ENCODE measurements at regions not wholly inside any gene's neighbourhood (a gene's known extent, or its start where the extent isn't known, plus 50 kb on each side); places are given as distances from the start of the nearest gene placed in this dataset.

- H3K36me3 ChIP-seq (replicated peaks; ENCODE audit: low read depth, low read length) = no peaks in the 10 kb centered on the region
- no peak overlapping the region for H3K9ac ChIP-seq (ENCODE audit: low read length)
- peaks cover 16% of the 10 kb centered on the region for H3K27me3 ChIP-seq (ENCODE audit: low read depth, low read length)
- H3K9me3 ChIP-seq (ENCODE audit: insufficient read depth, low read length) = no peaks in the 10 kb centered on the region
- H2AFZ ChIP-seq (ENCODE audit: low read depth, low read length) = no peak overlapping the region
- no peaks in the 10 kb centered on the region for H4K20me1 ChIP-seq (ENCODE audit: insufficient read depth, low read length)
- no peak overlapping the region for H3K4me3 ChIP-seq (ENCODE audit: low read length)
- no peak overlapping the region for H3K27ac ChIP-seq (ENCODE audit: low read length)
- TF ChIP-seq, protein P1, sequence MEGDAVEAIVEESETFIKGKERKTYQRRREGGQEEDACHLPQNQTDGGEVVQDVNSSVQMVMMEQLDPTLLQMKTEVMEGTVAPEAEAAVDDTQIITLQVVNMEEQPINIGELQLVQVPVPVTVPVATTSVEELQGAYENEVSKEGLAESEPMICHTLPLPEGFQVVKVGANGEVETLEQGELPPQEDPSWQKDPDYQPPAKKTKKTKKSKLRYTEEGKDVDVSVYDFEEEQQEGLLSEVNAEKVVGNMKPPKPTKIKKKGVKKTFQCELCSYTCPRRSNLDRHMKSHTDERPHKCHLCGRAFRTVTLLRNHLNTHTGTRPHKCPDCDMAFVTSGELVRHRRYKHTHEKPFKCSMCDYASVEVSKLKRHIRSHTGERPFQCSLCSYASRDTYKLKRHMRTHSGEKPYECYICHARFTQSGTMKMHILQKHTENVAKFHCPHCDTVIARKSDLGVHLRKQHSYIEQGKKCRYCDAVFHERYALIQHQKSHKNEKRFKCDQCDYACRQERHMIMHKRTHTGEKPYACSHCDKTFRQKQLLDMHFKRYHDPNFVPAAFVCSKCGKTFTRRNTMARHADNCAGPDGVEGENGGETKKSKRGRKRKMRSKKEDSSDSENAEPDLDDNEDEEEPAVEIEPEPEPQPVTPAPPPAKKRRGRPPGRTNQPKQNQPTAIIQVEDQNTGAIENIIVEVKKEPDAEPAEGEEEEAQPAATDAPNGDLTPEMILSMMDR (IDR thresholded peaks at IDR 0.05; ENCODE audit: low read depth, low read length) = no peak
- no peak for TF ChIP-seq EZH2phosphoT487 (IDR thresholded peaks at IDR 0.05; ENCODE audit: low read depth)
- no peaks in the 10 kb centered on the region for H3K79me2 ChIP-seq (ENCODE audit: low read length)
- H3K4me1 ChIP-seq (ENCODE audit: low read length) = no peaks in the 10 kb centered on the region
- no peak overlapping the region for H3K4me2 ChIP-seq (ENCODE audit: low read length)
Observed at GRCh38 chr9:108609227-108609896, 246.4 kb downstream of the ACTL7B start.

DNA sequence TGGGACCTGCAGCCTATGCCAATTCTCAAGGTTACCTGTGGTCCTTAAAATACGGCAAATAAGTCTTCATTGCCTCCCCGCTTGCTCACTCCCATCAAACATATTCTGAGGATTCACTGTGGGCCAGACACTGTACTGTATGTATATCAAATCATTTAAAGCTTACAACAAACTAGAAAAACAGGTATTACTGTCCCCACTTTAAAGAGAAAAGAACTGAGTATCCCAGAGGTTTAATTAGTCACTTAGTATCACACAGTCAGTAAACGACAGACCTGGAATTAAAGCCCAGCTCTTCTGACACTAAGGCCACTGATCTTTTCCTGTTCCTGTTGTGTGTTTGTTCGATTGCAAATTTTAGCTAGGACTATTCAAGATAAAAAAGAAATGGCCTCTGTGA is 248.2 kb downstream of the ACTL7B start:
- Histone ChIP-seq H3K79me2 (ENCODE audit: low read length) (no peaks in the 10 kb centered on the region), H3K27ac (ENCODE audit: low read length) (no peak overlapping the region), H3K36me3 (replicated peaks; ENCODE audit: low read depth, low read length) (no peaks in the 10 kb centered on the region), H3K4me1 (ENCODE audit: low read length) (no peaks in the 10 kb centered on the region), H3K27me3 (ENCODE audit: low read depth, low read length) (peaks cover 11% of the 10 kb centered on the region), H3K9ac (ENCODE audit: low read length) (no peak overlapping the region), H3K4me2 (ENCODE audit: low read length) (no peak overlapping the region), H3K9me3 (ENCODE audit: insufficient read depth, low read length) (no peaks in the 10 kb centered on the region), H3K4me3 (ENCODE audit: low read length) (no peak overlapping the region), H4K20me1 (ENCODE audit: insufficient read depth, low read length) (no peaks in the 10 kb centered on the region), H2AFZ (ENCODE audit: low read depth, low read length) (no peak overlapping the region)
- no peak for TF ChIP-seq EZH2phosphoT487 (IDR thresholded peaks at IDR 0.05; ENCODE audit: low read depth)
- TF ChIP-seq, protein P1 (IDR thresholded peaks at IDR 0.05; ENCODE audit: low read depth, low read length) = no peak

GRCh38 chr9:108606401-108606800 is 249.4 kb downstream of the ACTL7B start:
- Histone ChIP-seq H4K20me1 (ENCODE audit: insufficient read depth, low read length) (no peaks in the 10 kb centered on the region), H3K27me3 (ENCODE audit: low read depth, low read length) (peaks cover 6% of the 10 kb centered on the region; the same call in 1 of the 2 replicates), H3K4me1 (ENCODE audit: low read length) (no peaks in the 10 kb centered on the region), H3K4me3 (ENCODE audit: low read length) (no peak overlapping the region), H3K36me3 (replicated peaks; ENCODE audit: low read depth, low read length) (no peaks in the 10 kb centered on the region), H3K79me2 (ENCODE audit: low read length) (no peaks in the 10 kb centered on the region), H3K9me3 (ENCODE audit: insufficient read depth, low read length) (no peaks in the 10 kb centered on the region), H3K27ac (ENCODE audit: low read length) (no peak overlapping the region), H3K9ac (ENCODE audit: low read length) (no peak overlapping the region), H2AFZ (ENCODE audit: low read depth, low read length) (no peak overlapping the region), H3K4me2 (ENCODE audit: low read length) (no peak overlapping the region)
- TF ChIP-seq, protein P1 (IDR thresholded peaks at IDR 0.05; ENCODE audit: low read depth, low read length) = no peak
- no peak for TF ChIP-seq EZH2phosphoT487 (IDR thresholded peaks at IDR 0.05; ENCODE audit: low read depth)

- Histone ChIP-seq H3K27ac (ENCODE audit: low read length) (no peak overlapping the region), H3K4me1 (ENCODE audit: low read length) (no peaks in the 10 kb centered on the region), H3K4me2 (ENCODE audit: low read length) (no peak overlapping the region), H3K79me2 (ENCODE audit: low read length) (no peaks in the 10 kb centered on the region), H2AFZ (ENCODE audit: low read depth, low read length) (no peak overlapping the region), H3K9ac (ENCODE audit: low read length) (no peak overlapping the region), H4K20me1 (ENCODE audit: insufficient read depth, low read length) (no peaks in the 10 kb centered on the region), H3K27me3 (ENCODE audit: low read depth, low read length) (peaks cover 16% of the 10 kb centered on the region; the same call in 1 of the 2 replicates), H3K36me3 (replicated peaks; ENCODE audit: low read depth, low read length) (no peaks in the 10 kb centered on the region), H3K4me3 (ENCODE audit: low read length) (no peak overlapping the region), H3K9me3 (ENCODE audit: insufficient read depth, low read length) (no peaks in the 10 kb centered on the region)
- TF ChIP-seq, protein P1 (IDR thresholded peaks at IDR 0.05; ENCODE audit: low read depth, low read length) = no peak
- TF ChIP-seq EZH2phosphoT487 (IDR thresholded peaks at IDR 0.05; ENCODE audit: low read depth) = no peak
Observed at GRCh38 chr9:108603141-108603540, 252.6 kb downstream of the ACTL7B start.
